SK-MEL-5 (cell line): ENCODE measurements at regions not wholly inside any gene's neighbourhood (a gene's known extent, or its start where the extent isn't known, plus 50 kb on each side); places are given as distances from the start of the nearest gene placed in this dataset.

ENCODE experiments used
- small RNA-seq, 2 experiments: library from RNA; depleted of rRNA; stranded (forward); fragments of <200 nt; gene quantifications; one replicate each; pipeline ENCODE3, GENCODE V24; 2014

Small RNA genes lying in the stretch of these regions (small RNA-seq; reads per million reads assigned to genes)
- 0 reads per million in 2 experiments for gene AC011416.2
- 0 reads per million in 2 experiments for gene MRPS5P3
